ENCODE measurements at regions not wholly inside any gene's neighbourhood (a gene's known extent, or its start where the extent isn't known, plus 50 kb on each side); places are given as distances from the start of the nearest gene placed in this dataset.

DNA sequence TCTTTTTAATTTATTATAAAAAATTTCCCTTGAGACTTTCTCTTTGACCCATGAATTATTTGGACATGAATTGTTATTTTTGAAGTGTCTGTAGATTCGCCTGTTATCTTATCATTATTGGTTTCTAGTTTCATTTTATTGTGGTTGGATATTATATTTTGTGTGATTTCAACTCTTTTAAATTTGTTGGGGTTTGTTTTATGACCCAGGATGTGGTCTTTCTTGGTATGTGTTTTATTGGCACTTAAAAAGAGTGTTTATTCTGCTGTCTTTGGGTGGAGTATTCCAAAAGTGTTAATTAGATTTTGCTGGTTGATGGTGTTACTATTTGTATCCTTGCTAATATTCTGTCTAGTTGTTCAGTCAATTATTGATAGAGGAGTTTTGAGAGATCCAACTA is 50.5 kb upstream of the GPR141 start:
- TF ChIP-seq, protein P1, sequence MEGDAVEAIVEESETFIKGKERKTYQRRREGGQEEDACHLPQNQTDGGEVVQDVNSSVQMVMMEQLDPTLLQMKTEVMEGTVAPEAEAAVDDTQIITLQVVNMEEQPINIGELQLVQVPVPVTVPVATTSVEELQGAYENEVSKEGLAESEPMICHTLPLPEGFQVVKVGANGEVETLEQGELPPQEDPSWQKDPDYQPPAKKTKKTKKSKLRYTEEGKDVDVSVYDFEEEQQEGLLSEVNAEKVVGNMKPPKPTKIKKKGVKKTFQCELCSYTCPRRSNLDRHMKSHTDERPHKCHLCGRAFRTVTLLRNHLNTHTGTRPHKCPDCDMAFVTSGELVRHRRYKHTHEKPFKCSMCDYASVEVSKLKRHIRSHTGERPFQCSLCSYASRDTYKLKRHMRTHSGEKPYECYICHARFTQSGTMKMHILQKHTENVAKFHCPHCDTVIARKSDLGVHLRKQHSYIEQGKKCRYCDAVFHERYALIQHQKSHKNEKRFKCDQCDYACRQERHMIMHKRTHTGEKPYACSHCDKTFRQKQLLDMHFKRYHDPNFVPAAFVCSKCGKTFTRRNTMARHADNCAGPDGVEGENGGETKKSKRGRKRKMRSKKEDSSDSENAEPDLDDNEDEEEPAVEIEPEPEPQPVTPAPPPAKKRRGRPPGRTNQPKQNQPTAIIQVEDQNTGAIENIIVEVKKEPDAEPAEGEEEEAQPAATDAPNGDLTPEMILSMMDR (conservative IDR thresholded peaks at IDR 0.05; ENCODE audit: low read length) = no peak
- peak; percentile 57; the same call in 1 of the 2 replicates for TF ChIP-seq EZH2phosphoT487 (IDR thresholded peaks at IDR 0.05; ENCODE audit: borderline replicate concordance)

All from Loucy (cell line).